Activated gamma-delta T cell treated with Interleukin-2 at 50 U/mL for 16 hours (primary cell): ENCODE measurements at regions not wholly inside any gene's neighbourhood (a gene's known extent, or its start where the extent isn't known, plus 50 kb on each side); places are given as distances from the start of the nearest gene placed in this dataset.

Experiments
- DNase-seq: peaks from one replicate; pipeline ENCODE4 v3.0.0-alpha.2; 2020

DNA sequence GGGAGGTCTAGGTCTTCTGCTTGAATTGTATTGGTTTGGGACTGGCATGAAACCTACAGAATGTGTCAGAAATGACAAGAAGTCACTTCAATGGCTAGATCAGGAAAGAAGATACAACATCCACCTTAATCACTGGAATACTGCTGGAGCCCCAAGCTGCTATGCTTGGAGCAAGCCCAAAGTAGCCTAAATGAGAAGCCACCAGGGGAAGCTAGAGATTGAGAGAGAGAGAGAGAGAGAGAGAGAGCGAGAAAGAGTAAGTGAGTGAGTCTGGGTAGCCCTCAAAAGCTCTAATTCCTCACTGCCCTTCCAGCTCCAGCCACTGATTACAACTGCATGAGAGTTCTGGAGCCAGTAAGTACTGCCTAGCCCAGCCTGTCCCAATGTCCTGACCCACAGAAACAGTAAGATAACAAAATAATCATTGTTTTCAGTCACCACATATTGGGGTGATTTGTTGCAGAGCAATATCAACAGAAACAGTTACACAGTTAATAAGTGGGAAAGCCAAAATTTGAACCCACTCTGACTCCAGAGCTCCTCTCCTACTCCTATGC is 529.2 kb upstream of the GOLIM4 start:
- no peak for DNase-seq

DNA sequence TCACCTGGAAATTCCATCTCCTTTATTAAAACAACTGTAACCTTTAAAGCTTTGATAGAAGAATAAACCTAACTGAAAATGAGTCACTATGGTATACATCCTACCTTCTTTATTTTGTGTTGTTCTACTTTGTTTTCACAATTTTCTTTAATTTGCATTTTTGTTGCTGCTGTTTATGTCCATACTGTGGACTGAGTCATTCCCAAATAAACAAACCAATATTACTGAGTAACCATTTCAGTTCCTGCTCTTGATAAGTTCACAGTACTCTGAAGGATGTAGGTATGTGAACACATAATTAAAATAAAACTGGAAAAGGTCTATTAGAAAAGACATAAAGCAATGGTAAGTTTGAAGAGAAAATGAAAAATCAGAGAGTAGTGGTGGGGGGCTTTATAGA is 528.5 kb upstream of the GOLIM4 start:
- no peak for DNase-seq

DNA sequence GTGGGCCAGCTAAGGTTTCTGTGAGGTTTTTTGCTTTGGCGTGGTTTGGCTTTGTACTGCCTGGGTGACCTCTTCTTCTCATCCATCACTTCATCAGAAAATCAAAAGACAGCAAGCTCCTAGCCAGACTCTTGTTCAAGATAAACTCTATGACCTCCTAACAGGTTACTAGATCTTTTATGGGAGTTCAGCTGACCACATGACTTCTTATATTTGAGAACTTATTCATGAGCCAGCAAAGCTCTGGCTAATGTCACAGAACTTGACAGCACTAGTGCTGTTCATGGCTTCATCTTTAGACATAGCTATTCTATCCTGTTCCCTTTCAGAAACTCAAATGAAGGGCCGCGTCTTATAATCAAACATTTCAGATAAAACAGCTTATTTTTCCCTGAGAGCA is 527.1 kb upstream of the GOLIM4 start:
- DNase-seq = no peak

DNA sequence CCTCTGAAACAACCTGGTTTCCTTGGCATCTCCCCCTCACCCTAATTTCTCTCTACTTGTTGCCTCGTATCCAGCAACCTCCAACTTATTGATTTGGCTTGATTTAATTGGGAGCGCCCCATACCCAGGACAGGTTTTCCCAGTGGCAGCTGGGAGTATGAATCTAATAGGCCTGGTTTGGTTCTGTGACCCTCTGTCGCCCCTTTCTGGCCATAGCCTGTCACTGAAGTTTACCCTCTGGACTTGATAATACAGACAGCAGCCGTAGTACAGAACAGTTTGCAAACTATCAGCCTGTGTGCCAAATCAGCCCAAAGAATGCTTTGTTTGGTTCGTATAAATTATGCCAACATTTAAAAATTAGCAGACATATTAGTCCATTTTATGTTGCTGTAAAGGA is 525.1 kb upstream of the GOLIM4 start:
- no peak for DNase-seq

DNA sequence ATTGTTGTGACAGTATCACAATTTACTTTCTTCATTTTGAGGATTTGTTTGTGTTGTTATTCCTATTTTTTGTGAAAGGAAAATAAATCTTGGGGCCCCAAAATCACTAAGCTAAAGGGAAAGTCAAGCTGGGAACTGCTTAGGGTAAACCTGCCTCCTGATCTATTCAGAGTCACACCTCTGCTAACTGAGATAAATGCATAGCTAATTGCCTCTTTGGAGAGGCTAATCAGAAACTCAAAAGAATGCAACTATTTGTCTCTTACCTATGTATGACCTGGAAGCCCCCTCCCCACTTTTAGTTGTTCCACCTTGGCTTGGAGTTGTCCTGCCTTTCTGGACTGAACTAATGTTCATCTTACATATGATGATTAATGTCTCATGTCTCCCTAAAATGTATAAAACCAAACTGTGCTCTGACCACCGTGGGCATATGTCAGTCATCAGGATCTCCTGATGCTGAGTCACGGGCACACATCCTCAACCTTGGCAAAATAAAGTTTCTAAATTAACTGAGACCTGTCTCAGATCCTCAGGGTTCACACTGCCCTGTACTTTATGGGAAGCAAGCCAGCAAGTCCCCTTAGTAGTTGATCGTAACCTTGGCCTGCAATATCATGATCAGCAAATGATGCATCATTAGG is 523.2 kb upstream of the GOLIM4 start:
- DNase-seq = no peak

DNA sequence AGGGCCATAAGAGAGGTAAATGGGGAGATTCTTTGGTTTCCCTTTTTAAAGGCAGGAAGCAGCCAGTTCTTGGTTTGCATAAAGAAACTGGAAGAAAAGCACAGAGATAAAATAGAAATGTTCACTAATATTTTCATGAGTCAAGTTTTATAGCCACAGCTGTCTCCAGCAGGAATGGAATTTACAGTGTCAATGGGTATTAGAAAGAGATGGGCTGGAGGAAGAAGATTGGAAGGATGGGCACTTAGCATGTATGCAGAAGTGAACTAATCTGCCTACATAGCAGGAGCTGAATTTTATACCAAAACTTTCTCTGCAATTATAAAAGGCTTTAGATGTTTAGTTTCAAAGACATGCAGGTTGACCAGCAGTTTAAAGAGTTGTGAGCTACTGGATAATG is 521.9 kb upstream of the GOLIM4 start:
- DNase-seq = no peak

DNA sequence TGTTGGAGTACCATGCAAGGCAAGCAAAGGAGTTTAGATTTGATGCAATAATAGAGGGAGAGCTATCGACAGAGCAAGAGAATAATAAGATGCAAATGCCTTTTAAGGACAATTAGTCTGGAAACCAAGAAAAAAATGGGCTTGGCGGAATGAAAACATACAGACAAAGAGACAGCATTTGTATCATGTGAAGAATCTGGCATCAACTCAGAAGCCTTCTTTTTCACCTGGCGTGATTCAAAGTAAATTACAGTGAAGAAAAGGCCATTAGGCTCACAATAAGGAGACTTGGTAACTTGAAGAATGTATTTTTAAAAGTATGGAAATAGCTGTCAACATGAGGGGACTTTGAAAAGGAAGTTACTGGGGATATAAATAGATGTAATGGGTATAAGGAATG is 521.2 kb upstream of the GOLIM4 start:
- DNase-seq = no peak

DNA sequence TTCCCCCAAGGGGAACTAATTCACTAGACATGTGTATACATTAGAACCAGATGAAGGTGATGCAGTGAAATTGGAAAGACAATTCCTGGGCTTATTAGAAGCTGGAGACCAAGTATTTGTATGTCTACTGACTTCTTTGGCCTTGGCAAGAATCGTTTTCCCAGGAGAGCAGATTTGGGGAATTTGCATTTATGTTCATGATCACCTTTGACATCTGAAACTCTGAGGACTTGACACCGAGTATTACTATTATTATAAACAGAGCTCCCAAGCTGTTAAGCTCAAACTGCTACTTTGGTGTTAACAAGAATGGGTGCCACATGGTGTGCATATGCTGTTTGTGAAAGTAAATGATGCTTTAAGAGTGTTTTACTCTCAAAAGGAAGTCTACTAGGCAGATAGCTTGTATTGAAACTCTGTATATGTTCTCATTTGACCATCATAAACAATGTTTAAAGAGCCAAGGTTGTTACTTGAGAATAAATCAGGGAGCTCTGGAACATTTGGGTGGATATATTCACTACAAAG is 519.8 kb upstream of the GOLIM4 start:
- DNase-seq = no peak

DNA sequence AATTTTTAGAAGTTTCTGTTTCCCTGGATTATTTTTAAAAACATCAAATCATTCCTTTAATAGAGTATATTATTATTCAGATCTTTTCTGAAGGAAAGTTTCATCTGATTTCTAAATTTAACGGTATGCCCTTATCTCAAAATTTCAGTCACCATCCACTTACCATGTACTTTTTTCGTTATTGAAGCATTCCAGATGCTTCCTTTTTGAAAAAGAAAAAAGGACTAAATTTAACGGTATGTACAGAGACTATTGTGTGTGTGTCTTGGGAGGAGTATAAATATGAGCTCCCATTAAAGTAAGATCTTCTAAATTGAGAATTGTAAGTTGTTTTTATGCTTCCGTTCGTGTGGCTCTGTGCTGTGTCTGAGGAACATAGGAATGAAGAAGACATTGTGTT is 517.4 kb upstream of the GOLIM4 start:
- no peak for DNase-seq

DNA sequence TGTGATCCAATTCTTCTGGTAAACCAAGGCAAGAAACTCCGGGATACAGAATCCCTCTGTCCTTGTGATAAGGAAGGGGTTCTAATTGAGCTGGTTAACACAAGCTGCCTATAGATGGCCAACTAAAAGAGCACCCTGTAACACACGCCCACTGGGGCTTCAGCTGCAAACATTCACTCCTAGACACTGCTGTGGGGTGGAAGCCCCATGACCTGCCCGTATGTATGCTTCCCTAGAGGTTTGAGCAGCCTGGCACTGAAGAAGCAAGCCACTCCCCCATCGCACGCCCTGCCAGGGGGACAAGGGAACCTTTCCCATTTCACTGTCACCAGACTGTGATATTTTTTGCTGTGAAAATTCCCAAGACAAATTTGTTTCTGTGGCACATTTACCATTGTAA is 516.9 kb upstream of the GOLIM4 start:
- DNase-seq = no peak

DNA sequence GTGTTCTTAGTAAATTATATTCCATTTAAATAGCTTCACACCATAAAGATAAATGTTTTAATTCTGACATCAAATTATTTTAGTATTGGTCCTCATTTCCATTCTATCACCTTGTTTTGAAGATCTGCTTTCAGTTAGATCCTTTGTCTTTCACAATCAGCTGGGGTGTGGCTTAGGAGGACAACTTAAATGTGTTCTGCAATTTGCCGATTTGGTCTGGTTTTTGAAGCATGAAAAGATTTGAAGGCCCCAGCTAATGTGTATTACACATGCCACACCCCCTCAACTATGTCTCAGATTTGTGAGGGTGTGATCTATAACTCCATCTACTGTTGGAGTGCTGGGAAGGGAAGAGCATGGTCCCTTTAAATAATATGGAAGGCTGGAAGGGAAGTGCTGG is 516.1 kb upstream of the GOLIM4 start:
- no peak for DNase-seq

DNA sequence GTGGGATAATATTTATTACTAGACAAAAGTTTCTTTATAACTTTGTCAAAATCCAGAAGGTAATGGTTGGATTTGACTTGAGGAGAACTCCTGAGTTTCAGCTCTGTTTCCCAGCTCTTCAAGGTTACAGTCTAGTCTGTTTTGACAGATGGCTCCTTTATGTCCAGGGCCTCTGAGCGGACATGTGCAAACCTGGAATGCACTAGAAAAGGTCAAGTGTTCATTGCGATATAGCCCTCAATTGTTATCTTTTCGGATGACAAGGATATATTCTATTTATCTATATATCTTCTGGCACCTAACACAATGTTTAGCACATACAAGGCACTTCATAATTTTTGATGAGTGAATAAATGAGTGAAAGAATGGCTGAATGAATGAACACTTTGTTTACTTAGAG is 513.2 kb upstream of the GOLIM4 start:
- DNase-seq = no peak

DNA sequence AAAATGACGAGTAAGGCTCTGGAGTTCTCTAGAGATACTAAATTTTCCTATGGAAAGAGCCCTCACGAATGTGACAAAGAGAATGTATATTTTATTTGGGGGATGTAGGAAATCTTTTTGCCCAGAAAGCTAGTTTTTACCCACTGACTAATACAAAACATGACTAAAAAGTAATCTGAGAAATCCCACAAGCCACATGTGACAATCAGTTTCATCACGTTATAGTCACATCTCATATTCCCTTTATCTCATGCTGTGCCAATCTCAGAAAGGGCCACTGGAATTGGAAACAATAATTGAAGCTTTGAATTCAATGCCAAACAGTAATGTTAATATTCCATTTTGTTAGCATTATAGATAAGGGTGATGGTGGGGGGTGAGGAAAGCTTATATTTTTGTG is 509.0 kb upstream of the GOLIM4 start:
- DNase-seq = no peak

DNA sequence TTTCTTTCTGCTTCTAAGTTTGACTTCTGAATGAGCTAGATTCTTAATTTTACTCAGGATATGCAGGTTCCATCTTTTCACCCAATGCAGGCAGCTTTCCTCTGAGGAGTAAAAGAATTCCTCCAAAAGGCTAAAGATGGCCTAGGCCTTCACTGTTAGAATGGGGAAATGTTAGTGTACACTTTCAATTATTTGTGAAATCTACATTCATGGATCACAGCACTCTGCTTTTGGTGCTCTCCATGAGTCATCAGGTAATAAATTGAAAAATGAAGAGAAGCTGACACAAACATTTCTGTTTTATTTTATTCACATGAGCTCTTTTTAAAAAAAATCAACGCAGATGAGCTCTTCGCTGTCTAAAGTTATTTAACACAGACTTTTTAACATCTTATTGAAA is 502.5 kb upstream of the GOLIM4 start:
- no peak for DNase-seq

DNA sequence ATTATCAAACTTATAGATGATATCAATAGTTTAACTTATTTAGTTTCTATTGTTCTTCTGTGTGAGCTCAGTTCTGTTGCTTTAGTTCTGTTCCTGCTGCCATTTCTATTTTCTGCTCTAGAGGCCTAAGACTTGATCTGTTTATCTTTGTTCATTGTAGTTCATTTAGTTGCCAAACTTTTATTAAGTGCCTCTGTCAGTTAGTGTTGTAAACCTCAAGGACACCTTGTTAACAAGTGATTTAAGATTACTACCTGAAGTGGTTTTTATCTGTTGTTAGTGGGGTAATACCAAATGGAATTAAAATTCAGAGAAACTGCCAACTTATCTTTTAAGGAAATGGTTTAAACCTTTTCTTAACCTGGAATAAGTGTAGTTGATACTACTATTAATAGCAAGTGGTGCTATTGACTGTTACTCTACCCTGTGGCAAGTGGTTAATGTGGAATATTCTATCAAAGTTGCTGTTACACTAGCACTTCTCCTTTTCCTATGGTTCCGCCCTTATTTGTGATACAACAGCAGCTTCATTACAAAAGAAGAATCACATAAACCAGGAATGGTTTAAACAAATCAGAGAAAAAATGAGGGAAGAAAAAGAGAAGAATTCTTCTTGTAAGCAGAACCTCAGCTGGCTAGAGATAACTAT is 500.6 kb upstream of the GOLIM4 start:
- no peak for DNase-seq

DNA sequence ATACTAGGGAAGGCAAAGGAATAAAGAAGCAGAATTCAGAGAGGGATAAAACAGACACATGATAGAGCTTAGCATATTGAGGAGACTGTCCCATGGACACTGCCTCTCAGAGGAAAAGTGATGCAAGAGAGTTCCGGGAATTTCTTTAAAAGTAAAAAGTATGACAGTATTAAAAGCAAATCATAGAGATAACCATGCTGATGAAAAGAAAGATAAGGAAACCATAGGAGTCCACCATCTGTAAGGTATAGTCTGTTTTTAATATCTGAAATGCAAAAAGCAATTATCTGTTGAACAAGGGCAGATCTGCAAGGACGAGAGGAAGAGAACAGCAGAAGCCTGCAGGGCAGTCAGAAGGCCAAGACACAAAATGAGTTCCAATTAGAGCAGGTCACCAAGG is 495.9 kb upstream of the GOLIM4 start:
- no peak for DNase-seq

DNA sequence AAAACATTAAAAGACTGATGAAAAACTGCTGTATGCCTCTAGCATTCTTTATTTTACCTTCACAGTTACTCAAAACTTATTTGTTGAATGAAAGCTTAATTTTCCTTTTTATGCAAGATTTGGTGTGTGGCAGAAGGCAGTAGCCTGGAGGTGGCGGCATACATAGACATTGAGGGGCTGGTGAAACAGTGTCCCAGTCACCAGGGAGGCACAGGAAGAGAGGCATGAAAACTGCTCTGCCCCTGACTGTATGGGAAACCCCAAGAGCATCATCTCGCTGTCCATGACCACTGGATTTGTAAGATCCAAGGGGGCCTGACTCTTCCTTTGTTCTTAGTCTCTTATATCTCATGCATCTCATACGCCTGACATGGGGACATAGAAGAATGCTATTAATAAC is 493.7 kb upstream of the GOLIM4 start:
- DNase-seq = no peak

DNA sequence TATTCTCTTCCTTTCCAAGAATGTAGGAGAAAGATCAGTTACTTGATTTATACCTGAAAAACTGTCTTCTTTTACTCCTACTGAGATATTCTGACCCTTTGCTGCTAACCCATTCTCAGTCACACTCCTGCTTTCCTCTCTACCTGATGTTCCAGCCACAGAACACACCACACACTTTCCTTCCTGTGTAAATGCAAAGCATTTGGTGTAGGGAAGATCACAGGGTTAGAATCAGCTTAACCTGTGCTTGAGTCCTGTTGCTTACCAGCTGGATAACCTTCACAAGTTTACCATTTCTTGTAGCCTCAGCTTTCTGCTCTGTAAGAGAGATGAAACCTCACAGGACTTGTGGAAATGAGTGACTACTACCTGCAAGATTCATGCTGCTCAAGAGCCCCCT is 489.8 kb upstream of the GOLIM4 start:
- no peak for DNase-seq

DNA sequence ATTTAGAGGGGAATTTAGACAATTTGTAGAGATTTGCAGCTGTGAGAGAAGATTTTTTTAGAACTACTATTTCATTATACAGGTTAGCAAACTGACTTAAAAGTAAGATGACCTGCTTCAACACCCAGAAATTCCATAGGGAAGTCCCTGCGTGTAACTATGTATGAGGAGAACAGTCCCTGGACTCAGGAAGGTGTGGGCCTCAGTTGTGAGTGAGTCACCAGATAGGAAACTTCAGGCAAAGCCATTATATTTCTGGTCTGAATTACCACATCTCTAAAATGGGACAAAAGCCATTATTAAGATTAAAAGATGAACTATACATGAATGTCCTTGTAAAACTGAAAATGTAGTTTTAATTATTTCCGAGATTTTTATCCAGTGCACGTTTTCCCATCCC is 488.3 kb upstream of the GOLIM4 start:
- no peak for DNase-seq

DNA sequence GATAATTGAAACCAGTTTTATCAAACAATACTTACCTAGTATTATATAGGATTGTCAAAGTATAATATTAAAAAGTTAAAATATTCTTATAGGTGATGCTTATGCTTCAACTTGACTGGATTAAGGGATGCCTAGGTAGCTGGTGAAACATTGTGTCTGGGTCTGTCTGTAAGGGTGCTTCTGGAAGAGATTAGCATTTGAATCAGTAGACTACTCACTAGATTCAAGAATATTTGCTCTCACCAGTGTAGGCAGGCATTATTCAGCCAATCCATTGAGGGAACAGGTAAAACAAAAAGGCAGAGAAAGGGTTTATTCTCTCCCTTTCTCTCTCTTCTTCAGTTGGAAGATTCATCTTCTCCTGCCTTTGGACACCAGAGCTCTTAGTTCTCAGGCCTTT is 486.8 kb upstream of the GOLIM4 start:
- DNase-seq = no peak

DNA sequence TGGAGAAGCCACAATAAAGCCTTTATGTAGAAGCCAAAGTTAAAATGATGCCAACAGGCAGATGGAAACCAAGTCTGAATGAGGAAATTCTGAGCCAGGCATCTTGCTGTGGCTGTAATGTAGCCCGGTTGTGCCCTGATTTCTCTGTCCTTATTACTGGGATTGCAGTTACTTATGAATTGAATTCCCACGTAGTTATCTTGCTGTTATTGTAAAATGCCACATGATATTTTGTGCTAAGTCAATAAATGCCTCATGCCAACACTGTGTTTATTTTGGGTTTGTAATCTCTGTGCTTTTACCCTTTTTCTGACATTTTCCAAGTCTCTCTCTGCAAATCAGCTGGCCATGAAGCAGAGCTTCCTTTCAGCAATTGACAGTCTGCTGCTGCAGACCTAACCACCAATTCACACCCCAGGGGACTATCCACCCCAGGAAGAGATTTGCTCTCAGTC is 486.1 kb upstream of the GOLIM4 start:
- no peak for DNase-seq

DNA sequence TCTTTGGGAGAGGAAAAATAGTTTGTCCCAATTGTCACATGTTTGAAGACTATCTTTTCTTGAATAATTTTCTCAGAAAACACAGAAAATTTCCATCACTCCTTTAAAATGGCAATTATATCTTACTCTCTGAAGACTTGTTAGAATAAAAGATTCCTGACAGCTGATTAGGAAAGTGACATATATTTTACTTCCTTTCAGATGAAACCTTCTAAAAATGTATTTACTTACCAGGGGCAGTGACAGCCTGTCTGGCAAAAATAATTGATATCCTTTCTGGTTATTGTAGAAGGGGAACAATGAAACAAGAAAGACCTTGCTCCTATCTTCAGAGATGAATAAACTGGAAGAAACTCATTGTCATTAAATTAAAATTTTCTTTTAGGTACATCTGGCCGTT is 483.3 kb upstream of the GOLIM4 start:
- no peak for DNase-seq

DNA sequence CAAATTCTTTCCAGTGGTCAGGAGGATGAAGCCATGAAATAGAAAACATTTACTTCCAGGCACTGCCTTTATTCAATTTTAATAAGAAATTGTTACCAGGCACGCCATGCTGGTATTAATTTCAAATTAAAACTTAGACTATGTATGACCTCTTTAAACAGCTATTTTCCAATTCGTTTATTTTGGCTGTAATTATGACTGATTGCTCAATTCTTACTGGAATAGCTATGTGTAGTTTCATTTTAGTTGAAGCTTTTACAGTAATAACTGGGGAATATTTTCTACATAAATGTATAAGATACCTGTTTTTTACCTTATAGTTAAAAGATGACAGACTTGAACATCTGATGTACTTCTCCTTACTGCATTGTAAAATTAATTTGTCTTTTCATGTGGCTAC is 480.0 kb upstream of the GOLIM4 start:
- DNase-seq = no peak

DNA sequence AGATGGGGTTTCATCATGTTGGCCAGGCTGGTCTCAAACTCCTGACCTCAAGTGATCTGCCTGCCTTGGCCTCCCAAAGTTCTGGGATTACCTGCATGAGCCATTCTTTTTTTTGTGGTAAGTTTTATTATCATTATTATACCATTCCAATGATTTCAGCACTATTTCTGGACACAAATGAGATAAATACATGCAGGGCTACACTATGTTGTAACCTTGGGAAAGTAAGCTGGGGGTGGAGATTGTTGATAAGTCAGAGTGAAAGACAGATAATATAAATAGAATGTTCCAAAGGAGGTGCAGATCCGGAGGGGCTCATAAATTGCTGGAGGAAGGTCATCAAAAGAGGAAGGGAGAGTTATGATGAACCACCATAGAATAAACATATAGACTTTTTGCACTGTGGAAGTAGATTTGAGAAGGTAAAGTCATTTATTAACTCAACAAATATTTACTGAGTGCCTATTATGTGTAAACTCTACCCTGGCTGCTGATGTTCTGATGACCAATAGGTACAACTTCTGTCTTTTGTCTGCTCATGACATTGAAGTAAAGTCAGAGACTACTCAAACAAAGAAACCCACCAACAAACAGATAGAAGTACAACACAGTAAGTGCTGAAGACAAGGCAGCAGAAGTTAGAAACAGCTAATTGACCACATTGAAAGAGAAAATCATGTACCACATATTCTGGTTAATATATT is 478.9 kb upstream of the GOLIM4 start:
- DNase-seq = no peak
